ENCODE measurements at regions not wholly inside any gene's neighbourhood (a gene's known extent, or its start where the extent isn't known, plus 50 kb on each side); places are given as distances from the start of the nearest gene placed in this dataset.

DNA sequence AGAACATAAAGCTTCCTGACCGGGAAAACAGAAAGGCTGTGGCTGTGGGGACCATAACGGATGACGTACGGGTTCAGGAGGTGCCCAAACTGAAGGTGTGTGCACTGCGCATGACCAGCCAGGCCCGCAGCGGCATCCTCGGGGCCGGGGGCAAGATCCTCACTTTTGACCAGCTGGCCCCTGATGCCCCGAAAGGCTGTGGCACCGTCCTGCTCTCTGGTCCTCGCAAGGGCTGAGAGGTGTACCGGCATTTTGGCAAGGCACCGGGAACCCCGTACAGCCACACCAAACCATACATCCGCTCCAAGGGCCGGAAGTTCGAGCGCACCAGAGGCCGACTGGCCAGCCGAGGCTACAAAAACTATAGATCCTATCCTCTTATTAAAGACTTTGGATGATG is 179.3 kb downstream of the PTN start:
- TF ChIP-seq, protein P1, sequence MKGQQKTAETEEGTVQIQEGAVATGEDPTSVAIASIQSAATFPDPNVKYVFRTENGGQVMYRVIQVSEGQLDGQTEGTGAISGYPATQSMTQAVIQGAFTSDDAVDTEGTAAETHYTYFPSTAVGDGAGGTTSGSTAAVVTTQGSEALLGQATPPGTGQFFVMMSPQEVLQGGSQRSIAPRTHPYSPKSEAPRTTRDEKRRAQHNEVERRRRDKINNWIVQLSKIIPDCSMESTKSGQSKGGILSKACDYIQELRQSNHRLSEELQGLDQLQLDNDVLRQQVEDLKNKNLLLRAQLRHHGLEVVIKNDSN (IDR thresholded peaks at IDR 0.05), result no peak
- TF ChIP-seq CREB1 (IDR thresholded peaks at IDR 0.05; ENCODE audit: low read depth) (no peak), EGR1 (IDR thresholded peaks at IDR 0.05) (no peak), EP300 (IDR thresholded peaks at IDR 0.05; ENCODE audit: borderline replicate concordance) (no peak), TAF1 (IDR thresholded peaks at IDR 0.05; ENCODE audit: low read depth) (no peak), FOXM1 (IDR thresholded peaks at IDR 0.05; ENCODE audit: borderline replicate concordance, low read depth) (no peak), YY1 (IDR thresholded peaks at IDR 0.05; ENCODE audit: low read depth) (no peak), CEBPB (IDR thresholded peaks at IDR 0.05) (no peak), RAD21 (IDR thresholded peaks at IDR 0.05; ENCODE audit: low read depth) (no peak), TCF12 (IDR thresholded peaks at IDR 0.05; ENCODE audit: low read depth) (no peak), TEAD4 (IDR thresholded peaks at IDR 0.05) (no peak), ZBTB7A (IDR thresholded peaks at IDR 0.05; ENCODE audit: low read depth) (no peak), NFIC (IDR thresholded peaks at IDR 0.05) (no peak)
- TF ChIP-seq, protein P2, sequence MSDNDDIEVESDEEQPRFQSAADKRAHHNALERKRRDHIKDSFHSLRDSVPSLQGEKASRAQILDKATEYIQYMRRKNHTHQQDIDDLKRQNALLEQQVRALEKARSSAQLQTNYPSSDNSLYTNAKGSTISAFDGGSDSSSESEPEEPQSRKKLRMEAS (IDR thresholded peaks at IDR 0.05), result no peak
- TF ChIP-seq, protein P3, sequence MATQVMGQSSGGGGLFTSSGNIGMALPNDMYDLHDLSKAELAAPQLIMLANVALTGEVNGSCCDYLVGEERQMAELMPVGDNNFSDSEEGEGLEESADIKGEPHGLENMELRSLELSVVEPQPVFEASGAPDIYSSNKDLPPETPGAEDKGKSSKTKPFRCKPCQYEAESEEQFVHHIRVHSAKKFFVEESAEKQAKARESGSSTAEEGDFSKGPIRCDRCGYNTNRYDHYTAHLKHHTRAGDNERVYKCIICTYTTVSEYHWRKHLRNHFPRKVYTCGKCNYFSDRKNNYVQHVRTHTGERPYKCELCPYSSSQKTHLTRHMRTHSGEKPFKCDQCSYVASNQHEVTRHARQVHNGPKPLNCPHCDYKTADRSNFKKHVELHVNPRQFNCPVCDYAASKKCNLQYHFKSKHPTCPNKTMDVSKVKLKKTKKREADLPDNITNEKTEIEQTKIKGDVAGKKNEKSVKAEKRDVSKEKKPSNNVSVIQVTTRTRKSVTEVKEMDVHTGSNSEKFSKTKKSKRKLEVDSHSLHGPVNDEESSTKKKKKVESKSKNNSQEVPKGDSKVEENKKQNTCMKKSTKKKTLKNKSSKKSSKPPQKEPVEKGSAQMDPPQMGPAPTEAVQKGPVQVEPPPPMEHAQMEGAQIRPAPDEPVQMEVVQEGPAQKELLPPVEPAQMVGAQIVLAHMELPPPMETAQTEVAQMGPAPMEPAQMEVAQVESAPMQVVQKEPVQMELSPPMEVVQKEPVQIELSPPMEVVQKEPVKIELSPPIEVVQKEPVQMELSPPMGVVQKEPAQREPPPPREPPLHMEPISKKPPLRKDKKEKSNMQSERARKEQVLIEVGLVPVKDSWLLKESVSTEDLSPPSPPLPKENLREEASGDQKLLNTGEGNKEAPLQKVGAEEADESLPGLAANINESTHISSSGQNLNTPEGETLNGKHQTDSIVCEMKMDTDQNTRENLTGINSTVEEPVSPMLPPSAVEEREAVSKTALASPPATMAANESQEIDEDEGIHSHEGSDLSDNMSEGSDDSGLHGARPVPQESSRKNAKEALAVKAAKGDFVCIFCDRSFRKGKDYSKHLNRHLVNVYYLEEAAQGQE (IDR thresholded peaks at IDR 0.05; ENCODE audit: low read depth), result no peak

DNA sequence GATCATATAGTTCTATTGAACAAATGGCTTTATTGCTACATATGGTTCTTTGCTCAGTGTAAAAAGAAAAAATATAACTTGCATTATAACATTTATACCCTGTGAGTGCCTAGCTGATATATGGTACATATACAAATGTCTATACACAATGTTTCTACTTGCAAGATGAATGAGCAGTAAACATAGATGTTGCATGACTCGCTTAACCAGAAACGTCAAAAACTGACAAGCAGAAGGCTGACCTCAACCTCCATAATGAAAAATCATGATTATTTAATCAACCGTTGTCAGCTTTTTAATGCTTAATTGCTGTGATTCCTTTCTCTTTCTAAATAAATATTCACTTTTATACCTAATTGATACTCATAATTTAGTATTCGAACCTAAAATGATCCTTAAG is 183.3 kb downstream of the PTN start:
- TF ChIP-seq TAF1 (IDR thresholded peaks at IDR 0.05; ENCODE audit: low read depth) (no peak), RAD21 (IDR thresholded peaks at IDR 0.05; ENCODE audit: low read depth) (no peak), YY1 (IDR thresholded peaks at IDR 0.05; ENCODE audit: low read depth) (no peak), CREB1 (IDR thresholded peaks at IDR 0.05; ENCODE audit: low read depth) (no peak), TEAD4 (IDR thresholded peaks at IDR 0.05) (no peak)
- TF ChIP-seq, protein P3 (IDR thresholded peaks at IDR 0.05; ENCODE audit: low read depth), result no peak

DNA sequence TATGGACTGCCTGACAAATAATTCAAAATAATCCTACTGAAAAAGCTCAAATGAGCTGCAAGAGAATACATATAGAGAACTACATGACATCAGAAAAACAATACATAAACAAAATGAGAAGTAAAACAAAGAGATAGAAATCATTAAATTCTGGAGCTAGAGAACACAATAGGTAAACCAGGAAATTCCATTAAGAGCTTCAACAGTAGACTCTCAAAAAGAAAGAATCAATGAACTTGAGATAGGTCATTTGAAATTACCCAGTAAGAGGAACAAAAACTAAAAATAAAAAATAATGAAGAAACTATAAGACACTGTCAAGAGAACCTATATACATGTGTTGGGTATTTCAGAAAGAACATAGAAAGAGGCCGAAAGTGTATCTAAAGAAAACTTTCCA is 186.3 kb downstream of the PTN start:
- no peak for TF ChIP-seq YY1 (IDR thresholded peaks at IDR 0.05; ENCODE audit: low read depth)
- TF ChIP-seq, protein P1 (IDR thresholded peaks at IDR 0.05), result no peak
- TF ChIP-seq NFIC (IDR thresholded peaks at IDR 0.05), result no peak
- no peak for TF ChIP-seq EP300 (IDR thresholded peaks at IDR 0.05; ENCODE audit: borderline replicate concordance)
- TF ChIP-seq, protein P2 (IDR thresholded peaks at IDR 0.05), result no peak
- TF ChIP-seq CREB1 (IDR thresholded peaks at IDR 0.05; ENCODE audit: low read depth), result no peak
- TF ChIP-seq TEAD4 (IDR thresholded peaks at IDR 0.05), result no peak

DNA sequence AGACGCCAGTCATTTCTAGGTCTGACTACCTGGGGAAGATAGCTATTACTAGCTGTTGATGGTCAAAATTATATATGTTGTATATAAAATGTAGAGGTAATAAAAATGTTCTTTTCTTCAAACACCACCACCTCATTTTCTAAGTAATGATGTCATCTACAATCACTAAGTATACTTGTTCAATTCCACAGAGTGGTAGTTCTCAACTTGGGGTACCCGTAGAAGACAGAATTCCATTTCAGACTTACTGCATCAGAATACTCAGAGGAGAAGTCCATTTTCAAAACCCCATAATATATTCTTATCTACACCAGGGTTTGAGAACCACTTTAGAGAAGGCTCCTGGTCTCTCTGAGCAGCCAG is 191.9 kb downstream of the PTN start:
- TF ChIP-seq YY1 (IDR thresholded peaks at IDR 0.05; ENCODE audit: low read depth), result no peak
- no peak for TF ChIP-seq TAF1 (IDR thresholded peaks at IDR 0.05; ENCODE audit: low read depth)
- TF ChIP-seq, protein P2 (IDR thresholded peaks at IDR 0.05), result no peak
- no peak for TF ChIP-seq RAD21 (IDR thresholded peaks at IDR 0.05; ENCODE audit: low read depth)
- TF ChIP-seq FOXM1 (IDR thresholded peaks at IDR 0.05; ENCODE audit: borderline replicate concordance, low read depth), result no peak
- no peak for TF ChIP-seq ZBTB7A (IDR thresholded peaks at IDR 0.05; ENCODE audit: low read depth)
- TF ChIP-seq, protein P1 (IDR thresholded peaks at IDR 0.05), result no peak
- no peak for TF ChIP-seq TEAD4 (IDR thresholded peaks at IDR 0.05)
- TF ChIP-seq NFIC (IDR thresholded peaks at IDR 0.05), result no peak
- TF ChIP-seq EP300 (IDR thresholded peaks at IDR 0.05; ENCODE audit: borderline replicate concordance), result no peak
- TF ChIP-seq CEBPB (IDR thresholded peaks at IDR 0.05), result no peak
- TF ChIP-seq TCF12 (IDR thresholded peaks at IDR 0.05; ENCODE audit: low read depth), result no peak
- no peak for TF ChIP-seq EGR1 (IDR thresholded peaks at IDR 0.05)
- TF ChIP-seq, protein P3 (IDR thresholded peaks at IDR 0.05; ENCODE audit: low read depth), result no peak
- no peak for TF ChIP-seq CREB1 (IDR thresholded peaks at IDR 0.05; ENCODE audit: low read depth)

Measured in Ishikawa (cell line).